Suprapubic skin (tissue), 4 donors: ENCODE measurements at regions not wholly inside any gene's neighbourhood (a gene's known extent, or its start where the extent isn't known, plus 50 kb on each side); places are given as distances from the start of the nearest gene placed in this dataset.

Experiments
- POLR2A ChIP-seq, 2 donors: fragments of 450-650 bp; IDR thresholded peaks; one replicate each; pipeline ENCODE4 v1.6.1; 2017; ENCODE audit warnings: antibody characterized with exemption in 2 of 2, mild to moderate bottlenecking in 2 of 2, moderate library complexity in 2 of 2
- POLR2AphosphoS5 ChIP-seq, 3 donors: sonication (generic); formaldehyde crosslinking; IDR thresholded peaks; one replicate each; pipeline ENCODE4 v1.6.1; 2017; ENCODE audit warnings: antibody characterized with exemption in 3 of 3
- TF ChIP-seq, protein P1 (sequence below), 2 donors: fragments of 200-600 bp in 1 of 2; fragments of 450-650 bp in 1 of 2; sonication (generic) in 1 of 2; IDR thresholded peaks; one replicate each; pipeline ENCODE4 v1.5.1; 2016 to 2019; ENCODE audit warnings: antibody characterized with exemption in 2 of 2, mild to moderate bottlenecking in 1 of 2, moderate library complexity in 1 of 2

DNA sequence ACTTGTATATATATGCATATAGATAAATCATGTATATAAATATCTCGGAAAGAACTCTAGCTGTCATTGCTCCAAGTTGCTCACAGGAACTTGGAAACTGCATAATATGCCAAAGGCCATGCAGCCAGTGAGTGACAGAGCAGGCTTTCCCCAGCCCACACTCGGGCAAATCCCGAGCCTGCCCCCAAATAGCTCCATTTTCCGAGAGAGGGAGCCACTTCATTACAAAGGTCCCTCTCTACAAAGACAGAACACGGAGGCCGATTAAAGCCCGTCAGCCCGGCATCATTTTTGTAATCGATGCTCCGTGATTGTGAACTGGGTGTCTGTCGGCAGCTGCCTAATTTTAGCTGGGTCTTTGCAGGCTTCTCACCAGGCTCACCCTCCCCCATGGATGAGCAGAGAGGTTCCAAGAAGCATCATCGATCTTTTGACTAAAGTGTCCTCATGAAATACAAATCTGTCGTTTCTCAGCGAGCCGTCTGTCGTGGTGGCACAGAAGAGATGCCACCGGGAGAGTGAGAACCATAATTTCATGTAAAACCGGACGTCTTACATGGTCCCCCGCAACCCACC, 663.9 kb downstream of the PTPRU start:
- TF ChIP-seq, protein P1, sequence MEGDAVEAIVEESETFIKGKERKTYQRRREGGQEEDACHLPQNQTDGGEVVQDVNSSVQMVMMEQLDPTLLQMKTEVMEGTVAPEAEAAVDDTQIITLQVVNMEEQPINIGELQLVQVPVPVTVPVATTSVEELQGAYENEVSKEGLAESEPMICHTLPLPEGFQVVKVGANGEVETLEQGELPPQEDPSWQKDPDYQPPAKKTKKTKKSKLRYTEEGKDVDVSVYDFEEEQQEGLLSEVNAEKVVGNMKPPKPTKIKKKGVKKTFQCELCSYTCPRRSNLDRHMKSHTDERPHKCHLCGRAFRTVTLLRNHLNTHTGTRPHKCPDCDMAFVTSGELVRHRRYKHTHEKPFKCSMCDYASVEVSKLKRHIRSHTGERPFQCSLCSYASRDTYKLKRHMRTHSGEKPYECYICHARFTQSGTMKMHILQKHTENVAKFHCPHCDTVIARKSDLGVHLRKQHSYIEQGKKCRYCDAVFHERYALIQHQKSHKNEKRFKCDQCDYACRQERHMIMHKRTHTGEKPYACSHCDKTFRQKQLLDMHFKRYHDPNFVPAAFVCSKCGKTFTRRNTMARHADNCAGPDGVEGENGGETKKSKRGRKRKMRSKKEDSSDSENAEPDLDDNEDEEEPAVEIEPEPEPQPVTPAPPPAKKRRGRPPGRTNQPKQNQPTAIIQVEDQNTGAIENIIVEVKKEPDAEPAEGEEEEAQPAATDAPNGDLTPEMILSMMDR (IDR thresholded peaks at IDR 0.05): no peak
- no peak for TF ChIP-seq POLR2A (IDR thresholded peaks at IDR 0.05)
- no peak for TF ChIP-seq POLR2AphosphoS5 (IDR thresholded peaks at IDR 0.05)
